NCI-H1694 treated with DMSO at 0.1 percent for 48 hours (cell line): ENCODE measurements at regions not wholly inside any gene's neighbourhood (a gene's known extent, or its start where the extent isn't known, plus 50 kb on each side); places are given as distances from the start of the nearest gene placed in this dataset.

Source experiments
- DNase-seq: peaks from one replicate; lab custom pipeline; 2025; lab: John Stamatoyannopoulos, UW

DNA sequence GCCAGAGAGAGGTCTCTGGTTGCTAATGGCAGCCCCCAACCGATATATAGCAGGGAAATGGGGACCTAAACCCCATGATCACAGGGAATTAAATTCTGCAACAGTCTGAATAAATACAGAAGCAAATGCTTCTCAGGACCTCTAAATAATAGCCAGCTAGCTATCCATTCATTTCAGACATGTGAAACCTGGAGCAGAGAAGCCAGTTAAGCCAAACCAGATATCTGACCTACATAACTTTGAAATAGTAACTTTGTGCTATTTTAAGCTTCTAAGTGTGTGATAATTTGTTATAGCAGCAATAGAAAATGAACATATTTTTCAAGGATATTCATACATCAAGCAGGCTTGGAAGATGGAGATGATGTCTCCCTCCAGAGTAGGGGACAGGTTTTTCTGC is 1062.9 kb upstream of the CADM2 start:
- no peak for DNase-seq

DNA sequence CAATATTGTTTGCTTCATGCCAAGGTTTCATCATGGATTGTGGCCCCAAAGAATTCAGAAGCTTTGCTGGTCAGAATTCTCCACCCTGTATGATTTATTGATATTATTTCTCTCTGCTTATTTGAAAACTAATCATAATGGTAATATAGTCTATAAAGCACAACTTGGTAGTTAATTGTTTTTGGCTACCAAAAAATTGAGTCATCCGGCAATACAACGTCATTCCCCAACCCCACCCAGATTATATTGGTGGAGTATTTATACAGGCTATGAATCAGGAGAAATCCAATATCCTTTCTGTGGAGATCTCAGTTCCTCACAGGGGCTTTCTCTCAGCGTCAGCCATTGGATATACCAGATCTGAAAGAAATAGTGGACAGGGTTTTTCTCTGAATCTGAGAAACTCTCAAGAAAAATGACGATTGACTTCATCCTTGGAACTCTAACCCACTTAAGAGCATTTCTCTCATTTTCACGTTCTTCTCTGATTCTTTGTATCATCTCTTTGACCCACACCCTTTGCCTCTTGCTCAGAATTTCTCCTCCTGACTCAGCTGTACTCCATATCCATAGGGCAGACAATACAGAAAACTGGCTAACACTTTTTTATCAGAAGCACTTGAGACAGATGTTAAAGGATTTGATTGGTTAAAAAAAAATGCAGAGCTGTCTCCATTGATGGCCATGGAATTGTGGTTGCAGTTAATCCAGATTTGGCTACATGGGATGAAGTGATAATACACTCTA is 1055.8 kb upstream of the CADM2 start:
- no peak for DNase-seq

DNA sequence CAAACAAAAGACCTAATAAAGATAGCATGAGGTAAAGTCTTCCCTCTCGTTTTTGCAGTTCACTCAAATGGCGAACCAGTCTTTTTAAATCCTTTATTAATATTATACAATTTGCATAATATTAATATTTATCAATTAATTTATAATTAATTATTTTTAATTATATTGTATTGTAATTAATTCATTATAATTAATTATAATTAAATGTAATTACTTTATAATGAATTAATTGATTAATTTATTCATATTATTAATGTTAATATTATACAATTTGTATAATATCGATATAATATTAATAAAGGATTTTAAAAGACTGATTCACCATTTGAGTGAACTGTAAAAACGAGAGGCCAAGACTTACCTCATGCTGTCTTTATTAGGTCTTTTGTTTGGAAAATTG is 1045.4 kb upstream of the CADM2 start:
- no peak for DNase-seq

DNA sequence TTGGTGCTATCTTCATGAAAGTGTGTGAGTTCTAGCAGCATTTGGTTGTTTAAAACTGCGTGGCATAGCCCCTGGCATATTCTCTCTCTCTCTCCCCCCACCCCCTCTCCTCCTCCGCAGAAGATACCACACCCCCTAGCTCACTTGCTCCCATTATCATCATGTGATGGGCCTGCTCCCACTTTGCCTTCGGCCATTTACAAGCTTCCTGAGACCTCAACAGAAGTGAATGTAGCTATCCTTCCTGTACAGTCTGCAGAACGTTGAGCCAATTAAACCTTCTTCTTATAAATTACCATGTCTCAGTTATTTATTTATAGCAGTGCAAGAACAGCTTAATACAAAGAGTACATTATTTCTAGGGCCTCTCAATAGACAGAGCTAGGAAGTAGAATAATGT is 1032.5 kb upstream of the CADM2 start:
- no peak for DNase-seq

DNA sequence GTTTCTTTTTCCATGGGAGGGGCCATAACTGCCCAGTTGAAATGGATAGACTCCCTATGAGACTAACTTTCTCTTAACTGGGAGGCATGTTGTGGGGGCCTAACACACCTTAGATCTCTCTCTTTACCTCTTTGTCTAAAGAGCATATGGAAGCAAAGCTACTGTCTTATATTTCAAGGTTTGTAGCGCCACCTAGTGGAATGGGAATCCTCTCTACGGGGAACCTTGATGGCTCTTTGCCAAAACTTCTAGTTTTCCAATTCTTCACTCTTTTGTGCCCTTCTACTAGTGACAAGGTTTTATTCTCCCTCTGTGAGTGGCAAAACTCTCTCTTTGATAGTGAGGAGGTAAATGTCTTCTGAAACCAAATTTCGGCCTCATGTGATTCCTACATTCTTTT is 1030.4 kb upstream of the CADM2 start:
- DNase-seq: no peak

DNA sequence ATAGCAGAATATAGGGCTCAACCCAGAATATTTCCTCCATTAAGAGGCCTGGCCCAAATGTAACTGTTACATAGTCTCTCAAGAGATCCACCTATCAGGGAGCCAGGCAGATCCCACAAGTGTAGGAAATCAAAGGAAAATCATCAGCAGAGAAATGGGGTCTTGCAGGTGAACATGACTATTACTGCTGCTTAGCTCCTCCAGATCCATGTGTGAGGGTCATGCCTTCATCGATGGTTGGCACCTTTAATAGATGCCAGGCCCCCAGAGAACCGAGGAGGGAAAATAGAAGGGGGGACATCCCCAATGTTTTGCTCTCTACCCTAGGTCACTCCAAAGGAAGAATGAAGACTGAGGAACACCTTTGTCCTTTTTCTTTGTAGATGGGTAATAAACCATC is 1029.9 kb upstream of the CADM2 start:
- DNase-seq: no peak

DNA sequence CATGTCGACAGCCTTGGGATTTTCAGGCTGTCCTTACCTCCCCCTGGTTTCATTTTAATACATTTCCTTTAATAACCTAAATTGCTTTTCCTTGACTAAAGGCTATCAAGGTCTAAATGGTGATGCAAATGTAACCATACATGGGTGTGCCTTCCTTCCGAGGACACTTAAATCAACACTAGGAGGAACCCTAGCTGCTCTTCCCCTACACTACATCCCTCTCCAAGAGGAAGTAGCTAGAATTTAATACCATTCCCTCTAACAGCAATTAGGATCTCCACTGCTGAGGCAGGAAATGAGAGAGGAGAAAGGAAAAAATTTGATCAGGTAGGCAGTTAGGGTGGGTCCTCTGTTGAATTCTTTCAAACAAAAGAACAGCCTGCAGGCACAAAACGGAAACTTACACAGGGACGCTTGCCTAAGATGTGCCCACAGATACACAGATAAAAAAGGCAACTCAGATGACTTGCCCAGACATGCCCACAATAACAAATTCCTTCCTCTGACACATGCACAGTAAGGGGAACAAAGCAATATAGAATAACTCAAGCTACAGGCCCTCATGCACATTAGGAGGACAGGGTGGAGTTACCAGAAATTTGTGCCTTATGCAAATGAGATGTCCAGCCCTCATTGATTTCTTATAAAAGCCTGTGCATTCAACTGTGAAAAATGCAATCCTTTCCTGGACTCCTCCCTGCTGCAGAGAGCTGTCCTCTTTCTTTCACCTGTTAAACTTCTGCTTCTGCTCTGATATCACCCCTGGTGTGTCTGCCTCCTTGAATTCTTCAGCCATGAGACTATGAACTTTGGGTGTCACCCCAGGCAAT is 1024.4 kb upstream of the CADM2 start:
- no peak for DNase-seq

DNA sequence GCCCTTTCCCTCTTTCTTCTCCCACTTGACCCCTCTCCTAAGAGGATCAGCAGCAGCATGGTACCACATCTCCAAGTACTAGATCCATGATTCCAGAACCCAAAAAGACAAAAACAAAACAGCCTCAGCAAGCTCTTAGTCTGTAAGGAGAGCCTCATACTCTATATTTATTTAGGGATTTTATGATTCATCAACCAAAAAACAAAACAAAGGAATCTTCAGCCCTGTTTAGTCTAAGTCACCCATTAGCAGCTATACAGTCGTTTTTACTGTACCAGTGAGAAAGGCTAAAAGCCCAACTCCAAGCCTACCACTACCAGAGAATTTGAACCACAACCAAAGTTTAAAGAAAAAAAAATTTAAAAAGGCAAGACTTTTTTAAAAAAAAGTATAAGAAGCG is 1020.3 kb upstream of the CADM2 start:
- DNase-seq: no peak

DNA sequence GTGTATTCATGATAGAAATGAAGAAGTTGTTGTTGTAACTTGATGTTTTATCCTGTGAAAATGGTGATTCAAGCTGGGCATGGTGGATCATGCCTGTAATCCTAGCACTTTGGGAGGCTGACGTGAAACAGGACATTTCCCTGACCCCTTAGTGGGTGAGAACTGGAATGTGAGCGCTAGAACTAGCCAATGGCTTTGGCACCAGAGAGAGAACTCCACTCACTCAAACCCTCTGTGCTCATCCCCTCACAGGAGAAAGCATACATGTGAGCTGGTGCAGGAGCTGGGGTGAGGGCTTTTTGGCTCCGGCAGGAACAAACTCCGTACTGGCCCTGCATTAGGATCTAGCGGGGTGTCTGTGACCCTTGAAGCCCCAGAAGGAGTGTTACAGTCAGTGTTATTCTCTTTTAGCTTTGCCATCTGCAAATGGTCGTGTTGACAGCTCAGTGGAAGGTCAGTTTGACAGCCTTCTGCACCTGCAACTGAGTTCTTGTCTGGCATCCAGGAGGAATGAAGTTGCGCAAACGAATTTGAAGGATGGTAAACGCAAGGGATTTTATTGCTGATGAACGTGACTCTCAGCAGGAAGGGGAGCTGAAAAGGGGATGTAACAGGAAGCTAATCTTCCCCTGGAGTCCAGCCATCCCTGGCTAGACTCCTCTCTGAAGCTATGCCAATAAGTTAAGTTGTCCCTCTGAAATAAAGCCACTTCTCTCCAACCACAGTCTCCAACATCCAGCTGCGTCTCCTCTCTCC is 1016.6 kb upstream of the CADM2 start:
- DNase-seq: no peak

DNA sequence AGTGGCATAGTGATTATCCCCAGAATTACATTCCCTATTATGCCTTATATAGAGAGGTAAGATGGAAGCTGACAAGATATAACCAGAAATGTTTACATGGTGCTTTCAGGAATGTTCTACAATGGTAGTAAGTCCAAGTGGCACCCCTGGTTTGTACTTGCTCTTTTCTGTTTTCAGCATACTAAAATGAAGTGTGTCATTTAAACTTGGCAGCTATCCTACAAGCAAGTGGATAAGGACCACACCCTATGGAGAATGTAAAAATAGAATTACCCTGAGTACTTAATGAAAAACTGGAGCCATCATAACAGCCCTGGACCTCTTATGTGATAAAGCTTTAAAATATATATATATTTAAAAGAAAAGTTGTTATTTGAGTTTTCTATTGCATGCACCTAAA is 1012.7 kb upstream of the CADM2 start:
- no peak for DNase-seq

DNA sequence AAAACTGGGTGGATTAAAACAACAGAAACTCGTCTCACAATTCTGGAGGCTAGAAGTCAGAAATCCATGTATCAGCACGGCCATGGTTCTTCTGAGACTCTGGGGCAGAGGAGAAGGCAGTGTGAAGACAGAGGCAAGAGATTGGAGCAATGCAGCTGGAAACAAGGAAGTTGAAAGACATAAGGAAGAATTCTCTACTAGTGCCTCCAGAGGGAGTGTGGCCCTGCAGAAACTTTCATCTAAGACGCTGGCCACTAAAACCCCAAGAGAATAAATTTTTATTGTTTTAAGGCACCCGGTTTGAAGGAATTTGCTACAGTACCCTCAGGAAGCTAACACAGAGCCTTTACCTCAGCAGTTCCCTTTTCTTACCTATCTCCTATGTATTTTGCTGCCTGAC is 1012.2 kb upstream of the CADM2 start:
- DNase-seq: no peak

DNA sequence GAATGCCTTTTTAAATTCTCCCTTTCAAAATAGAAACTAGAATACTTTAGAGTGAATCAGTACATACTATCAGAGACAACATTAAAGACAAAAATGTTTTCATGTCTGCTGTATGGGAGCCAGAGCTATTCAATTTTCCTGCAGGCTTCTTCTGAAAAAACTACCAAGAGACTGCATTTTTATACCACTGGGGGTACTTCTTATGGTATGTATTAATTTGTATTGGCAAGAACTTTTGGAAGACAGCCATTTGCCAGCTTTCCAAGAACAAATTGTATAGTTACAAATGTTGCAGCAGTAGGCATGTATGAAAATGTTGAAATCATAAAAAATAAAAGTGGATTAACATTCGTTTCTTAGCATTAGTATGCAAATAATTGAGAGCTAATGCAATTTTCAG is 1010.0 kb upstream of the CADM2 start:
- DNase-seq: no peak

DNA sequence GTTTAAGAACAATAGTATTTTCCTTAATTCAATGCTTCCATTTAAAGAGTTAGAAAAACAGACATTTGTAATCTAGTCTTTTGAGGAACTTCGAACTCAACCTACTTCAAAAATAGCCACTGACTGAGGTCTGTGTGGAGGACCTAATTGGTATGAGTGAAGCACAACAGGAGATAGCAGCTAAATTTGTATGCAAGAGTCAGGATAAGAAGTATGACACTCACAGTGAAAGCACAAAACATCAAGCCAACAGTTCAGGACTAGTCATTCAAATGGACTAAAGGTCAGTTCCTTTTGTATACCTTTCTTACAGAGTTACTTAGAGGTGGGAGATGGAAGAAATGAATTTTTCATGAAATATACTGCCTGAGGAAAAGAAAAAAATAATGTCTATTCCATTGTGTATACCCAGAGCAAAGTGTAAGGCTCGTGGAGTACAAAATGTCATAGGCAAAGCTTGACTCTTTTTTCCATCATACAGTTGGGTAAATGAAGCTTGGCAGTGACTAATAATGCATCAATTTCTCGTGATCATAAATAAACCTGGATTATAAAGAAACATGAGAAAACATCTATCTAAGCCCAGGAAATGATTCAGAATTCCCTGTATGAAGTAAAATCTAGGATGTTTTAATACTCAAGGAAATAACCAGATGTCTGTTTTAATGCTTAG is 1005.2 kb upstream of the CADM2 start:
- no peak for DNase-seq

DNA sequence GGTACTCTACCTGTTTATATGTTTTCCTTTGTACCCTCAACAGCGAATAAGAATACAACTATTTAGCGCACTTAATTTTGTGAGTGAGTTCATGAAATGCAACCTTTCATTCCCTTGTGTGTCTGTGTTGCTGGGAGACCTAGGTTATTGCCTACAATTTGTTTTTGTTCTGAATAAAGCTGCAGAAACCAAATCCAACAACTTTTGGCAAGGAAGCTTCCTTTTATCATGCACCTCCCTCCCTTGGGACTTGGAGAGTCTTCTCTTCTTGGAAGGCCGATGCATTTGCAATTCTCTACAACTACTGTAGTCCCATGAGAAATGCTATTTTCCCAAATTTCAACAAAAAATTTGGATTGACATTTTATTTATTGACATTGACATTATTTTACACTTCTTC is 1002.4 kb upstream of the CADM2 start:
- DNase-seq: no peak

DNA sequence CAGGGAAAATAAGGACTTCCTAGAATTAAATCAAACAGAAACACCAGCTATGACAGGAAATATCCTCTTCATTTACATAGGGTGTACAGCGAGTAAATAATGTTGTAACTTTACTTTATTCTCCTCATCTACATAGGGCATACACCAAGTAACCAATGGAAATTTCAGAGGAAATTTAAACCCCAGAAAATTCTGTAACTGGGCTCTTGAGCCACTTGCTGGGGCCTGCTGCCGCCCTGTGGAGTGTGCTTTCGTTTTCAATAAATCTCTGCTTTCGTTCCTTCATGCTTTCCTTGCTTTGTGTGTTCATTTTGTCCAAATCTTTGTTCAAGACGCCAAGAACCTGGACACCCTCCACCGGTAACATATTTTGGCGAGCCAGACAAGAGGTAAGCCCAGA is 990.4 kb upstream of the CADM2 start:
- DNase-seq: no peak

DNA sequence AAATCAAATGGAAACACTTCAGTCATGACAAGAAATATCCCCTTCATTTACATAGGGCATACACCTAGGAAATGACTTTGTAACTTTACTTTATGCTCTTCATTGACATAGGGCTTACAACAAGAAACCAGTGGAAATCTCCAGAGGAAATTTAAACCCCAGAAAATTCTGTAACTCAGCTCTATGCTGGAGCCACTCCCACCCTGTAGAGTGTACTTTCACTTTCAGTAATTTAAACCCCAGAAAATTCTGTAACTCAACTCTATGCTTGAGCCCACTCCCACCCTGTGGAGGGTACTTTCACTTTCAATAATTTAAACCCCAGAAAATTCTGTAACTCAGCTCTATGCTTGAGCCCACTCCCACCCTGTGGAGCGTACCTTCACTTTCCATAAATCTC is 987.1 kb upstream of the CADM2 start:
- DNase-seq: no peak

DNA sequence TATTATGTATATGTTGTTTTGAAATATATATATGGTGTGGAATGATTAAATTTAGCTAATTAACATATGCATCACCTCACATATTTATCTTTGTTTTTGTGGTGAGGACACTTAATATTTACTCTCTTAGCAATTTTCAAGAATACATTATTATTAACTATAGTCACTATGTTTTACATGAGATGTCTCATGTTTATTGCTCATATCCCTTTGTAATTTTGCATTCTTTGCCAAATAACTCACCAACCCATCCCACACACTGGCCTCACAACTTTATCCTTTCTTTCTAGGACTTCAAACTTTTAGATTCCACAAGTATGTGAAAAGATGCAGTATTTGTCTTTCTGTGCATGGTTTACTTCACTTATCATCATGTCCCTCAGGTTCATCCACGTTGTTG is 950.2 kb upstream of the CADM2 start:
- no peak for DNase-seq

DNA sequence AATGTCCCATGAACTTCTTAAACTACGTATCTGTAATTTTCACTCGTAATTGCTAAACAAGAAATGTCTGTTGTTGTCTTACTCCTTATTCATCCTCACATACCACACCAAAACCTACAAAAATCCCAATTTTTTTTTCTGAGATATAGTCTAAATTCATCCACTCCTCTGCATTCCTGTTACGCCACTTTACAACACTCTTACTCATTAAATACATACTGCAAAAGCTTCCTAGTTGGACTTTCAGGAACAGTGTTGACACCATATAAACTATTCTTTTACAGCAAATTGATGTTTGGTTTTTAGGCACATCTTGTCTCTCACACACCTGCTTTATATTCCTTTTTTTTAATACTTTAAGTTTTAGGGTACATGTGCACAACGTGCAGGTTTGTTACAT is 934.9 kb upstream of the CADM2 start:
- no peak for DNase-seq

DNA sequence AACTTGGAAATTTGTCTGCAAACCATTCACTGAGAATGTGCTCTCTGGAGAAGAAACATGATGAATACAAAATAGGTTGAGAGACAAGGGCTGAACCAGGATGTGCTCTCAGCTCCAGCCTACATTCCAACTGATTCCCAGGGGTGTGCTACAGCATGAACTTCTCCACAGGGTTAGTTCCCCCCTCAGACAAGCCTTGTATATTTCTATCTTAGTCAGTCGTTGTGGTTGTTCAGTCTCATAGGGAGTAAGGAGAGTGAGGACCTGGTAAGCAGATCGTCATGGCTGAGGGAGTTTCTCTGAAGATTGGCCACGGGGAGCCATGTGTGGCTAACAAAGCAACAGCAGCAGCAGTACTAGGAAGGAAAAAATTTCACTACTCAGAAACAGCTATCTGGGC is 919.7 kb upstream of the CADM2 start:
- DNase-seq: no peak

DNA sequence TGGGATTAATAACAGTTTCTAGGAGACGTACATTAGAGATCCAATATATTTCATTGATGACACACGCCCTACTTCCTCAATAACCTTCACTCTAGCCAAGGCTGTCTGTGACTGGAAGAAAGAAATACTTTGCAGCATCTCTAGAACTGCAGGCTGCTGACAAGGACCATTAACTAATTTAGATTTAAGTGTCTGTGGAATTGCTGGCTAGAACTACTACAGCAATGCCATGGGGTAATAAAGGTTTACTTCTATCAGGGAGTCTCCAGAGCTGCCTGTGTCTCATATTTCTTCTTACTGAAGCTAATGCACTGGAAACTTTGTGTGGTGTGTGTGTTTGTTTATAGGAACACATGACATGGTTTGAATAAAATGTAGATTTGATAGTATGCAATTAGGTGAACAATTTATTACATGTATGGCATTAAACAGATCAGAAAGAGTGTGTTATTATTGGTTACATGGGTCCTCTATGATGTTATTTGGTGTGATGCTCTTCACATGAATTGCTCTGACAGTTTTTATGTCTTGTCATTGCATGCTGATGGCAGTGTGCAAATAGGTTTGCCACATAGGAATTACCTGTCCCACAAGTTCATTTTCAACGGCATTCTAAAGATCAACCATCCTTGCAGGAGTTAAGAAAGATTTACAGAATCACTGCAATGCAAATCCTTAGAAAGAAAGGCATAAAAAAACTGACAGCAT is 916.2 kb upstream of the CADM2 start:
- no peak for DNase-seq

DNA sequence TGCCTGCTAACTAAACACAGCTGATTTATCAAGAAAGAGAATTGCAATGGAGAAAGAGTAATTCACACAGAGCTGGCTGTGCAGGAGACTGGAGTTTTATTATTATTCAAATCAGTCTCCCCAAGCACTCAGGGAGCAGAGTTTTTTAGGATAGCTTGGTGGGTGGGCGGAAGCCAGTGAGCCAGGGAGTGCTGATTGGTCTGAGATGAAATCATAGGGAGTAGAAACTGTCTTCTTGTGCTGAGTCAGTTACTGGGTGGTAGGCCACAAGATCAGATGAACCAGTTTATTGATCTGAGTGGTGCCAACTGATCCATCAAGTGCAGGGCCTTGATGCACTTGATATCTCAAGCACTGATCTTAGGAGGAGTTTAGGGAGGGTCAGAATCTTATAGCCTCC is 891.9 kb upstream of the CADM2 start:
- DNase-seq: no peak

DNA sequence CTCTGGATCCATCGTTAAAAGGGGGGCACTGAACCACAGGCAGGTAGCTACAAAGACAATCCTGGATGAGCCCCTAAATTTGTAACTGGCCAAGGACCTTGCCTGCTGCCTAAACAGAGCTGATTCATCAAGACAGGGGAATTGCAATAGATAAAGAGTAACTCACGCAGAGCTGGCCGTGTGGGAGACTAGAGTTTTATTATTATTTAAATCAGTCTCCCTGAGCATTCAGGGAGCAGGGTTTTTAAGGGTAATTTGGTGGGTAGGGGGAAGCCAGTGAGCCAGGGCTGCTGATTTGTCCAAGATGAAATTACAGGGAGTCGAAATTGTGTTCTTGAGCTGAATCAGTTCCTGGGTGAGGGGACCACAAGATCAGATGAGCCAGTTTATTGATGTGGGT is 885.1 kb upstream of the CADM2 start:
- no peak for DNase-seq
